ENCODE measurements at regions not wholly inside any gene's neighbourhood (a gene's known extent, or its start where the extent isn't known, plus 50 kb on each side); places are given as distances from the start of the nearest gene placed in this dataset.

- in situ Hi-C loops (cut with MboI; ENCODE audit: low sequenced_read_pairs, unreplicated experiment), result no loop called here
- no peak for DNase-seq (ENCODE audit: low spot score)
- no peak for TF ChIP-seq CTCF (IDR thresholded peaks at IDR 0.05; ENCODE audit: borderline replicate concordance, control extremely low read depth, extremely low read depth, insufficient read depth, missing control alignments)
Observed at GRCh38 chr16:6246266-6246665, 1086.4 kb upstream of the RBFOX1 start.

DNA sequence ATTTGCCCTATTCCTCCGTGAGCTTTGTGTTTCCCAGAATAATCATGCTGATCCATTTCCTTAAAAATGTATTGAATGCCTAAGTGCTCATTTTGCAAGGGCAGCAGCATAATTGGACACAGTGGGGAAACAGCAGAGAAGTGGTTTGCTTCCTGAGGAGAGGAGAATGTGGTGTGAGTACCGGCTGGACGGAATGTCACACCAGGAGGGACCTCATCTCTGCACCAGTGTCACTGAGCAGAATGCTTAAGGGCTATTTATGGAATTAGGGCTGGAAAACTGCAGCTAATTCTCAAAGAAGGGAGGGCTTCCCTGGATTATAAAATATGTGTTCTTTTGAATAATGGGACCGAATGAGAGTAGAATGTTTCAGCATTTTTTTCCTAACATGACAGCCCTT lies 1100.6 kb upstream of the RBFOX1 start:
- TF ChIP-seq CTCF (IDR thresholded peaks at IDR 0.05; ENCODE audit: borderline replicate concordance, control extremely low read depth, extremely low read depth, insufficient read depth, missing control alignments), result no peak
- DNase-seq (ENCODE audit: low spot score), result no peak
- in situ Hi-C loops (cut with MboI; ENCODE audit: low sequenced_read_pairs, unreplicated experiment), result no loop called here

GRCh38 chr16:6231398-6231797 lies 1101.2 kb upstream of the RBFOX1 start:
- no peak for TF ChIP-seq CTCF (IDR thresholded peaks at IDR 0.05; ENCODE audit: borderline replicate concordance, control extremely low read depth, extremely low read depth, insufficient read depth, missing control alignments)
- in situ Hi-C loops (cut with MboI; ENCODE audit: low sequenced_read_pairs, unreplicated experiment), result no loop called here
- no peak for DNase-seq (ENCODE audit: low spot score)

DNA sequence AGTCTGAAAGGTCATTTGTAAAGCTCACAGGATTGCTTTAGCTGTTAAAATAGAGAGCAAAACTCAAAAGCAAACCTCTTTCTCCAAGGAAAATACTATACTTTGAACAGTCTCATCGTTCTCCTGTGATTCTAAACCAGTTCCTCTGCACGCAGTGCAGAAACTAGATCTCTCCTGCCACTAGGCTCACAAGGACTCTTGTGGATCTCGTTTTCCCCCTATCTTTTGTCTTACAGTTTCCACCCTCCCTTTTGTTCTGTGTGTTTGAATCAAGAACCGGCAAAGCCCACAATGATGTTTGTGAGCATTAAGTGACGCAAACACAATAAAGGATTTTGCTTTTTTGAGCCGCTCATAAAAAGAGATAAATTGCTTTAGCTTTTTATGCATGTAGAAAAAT lies 1103.5 kb upstream of the RBFOX1 start:
- in situ Hi-C loops (cut with MboI; ENCODE audit: low sequenced_read_pairs, unreplicated experiment), result no loop called here
- no peak for TF ChIP-seq CTCF (IDR thresholded peaks at IDR 0.05; ENCODE audit: borderline replicate concordance, control extremely low read depth, extremely low read depth, insufficient read depth, missing control alignments)
- DNase-seq (ENCODE audit: low spot score), result no peak

- in situ Hi-C loops (cut with MboI; ENCODE audit: low sequenced_read_pairs, unreplicated experiment), result no loop called here
- no peak for TF ChIP-seq CTCF (IDR thresholded peaks at IDR 0.05; ENCODE audit: borderline replicate concordance, control extremely low read depth, extremely low read depth, insufficient read depth, missing control alignments)
Observed at GRCh38 chr16:6218855-6219254, 1113.8 kb upstream of the RBFOX1 start.

DNA sequence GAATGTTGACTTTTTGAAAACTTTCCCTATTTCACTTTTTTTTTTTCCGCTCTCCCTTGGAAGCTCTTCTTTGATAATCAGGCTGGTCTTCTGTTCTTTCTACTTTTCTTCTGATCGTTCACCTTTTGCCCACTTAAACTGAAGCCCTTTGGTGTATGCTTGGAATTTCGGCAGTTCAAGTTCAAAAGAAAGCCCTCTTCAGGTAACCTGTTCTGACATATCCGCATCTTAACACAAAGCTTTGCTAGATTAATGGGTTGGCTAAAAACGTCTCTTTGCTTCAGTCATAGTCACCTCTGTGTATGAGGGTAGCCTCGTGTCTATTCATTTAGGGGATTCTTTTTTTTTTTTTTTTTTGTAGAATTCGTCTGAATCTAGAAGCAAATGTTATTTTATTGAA lies 1115.8 kb upstream of the RBFOX1 start:
- DNase-seq (ENCODE audit: low spot score), result no peak
- in situ Hi-C loops (cut with MboI; ENCODE audit: low sequenced_read_pairs, unreplicated experiment), result no loop called here
- TF ChIP-seq CTCF (IDR thresholded peaks at IDR 0.05; ENCODE audit: borderline replicate concordance, control extremely low read depth, extremely low read depth, insufficient read depth, missing control alignments), result no peak

More at GRCh38 chr16:6218855-6219254, 1113.8 kb upstream of the RBFOX1 start:
- no peak for DNase-seq (ENCODE audit: low spot score)

GRCh38 chr16:6211644-6212043 lies 1114.0 kb upstream of the EEF2KMT start:
- in situ Hi-C loops (cut with MboI; ENCODE audit: low sequenced_read_pairs, unreplicated experiment), result no loop called here
- DNase-seq (ENCODE audit: low spot score), result no peak
- TF ChIP-seq CTCF (IDR thresholded peaks at IDR 0.05; ENCODE audit: borderline replicate concordance, control extremely low read depth, extremely low read depth, insufficient read depth, missing control alignments), result no peak

Measured in GM13976 (cell line).